T-cell (primary cell): ENCODE measurements at regions not wholly inside any gene's neighbourhood (a gene's known extent, or its start where the extent isn't known, plus 50 kb on each side); places are given as distances from the start of the nearest gene placed in this dataset.

Source experiments
- ATAC-seq, 4 experiments: fragments of 200-7000 bp in 3 of 4; fragments of 150-1000 bp in 1 of 4; cut with Tn5 transposase; replicated peaks in 1 of 4; 1 replicate in 3 of 4; 2 replicates in 1 of 4; pipeline ENCODE4 v1.10.0; 2021; ENCODE audit warnings: moderate library complexity in 3 of 4, mild to moderate bottlenecking in 2 of 4, moderate number of reproducible peaks in 1 of 4
- CTCF ChIA-PET, 2 donors: fragments of 300-600 bp; sonication (Branson Sonifier 250); formaldehyde crosslinking; loops; one replicate each; lab custom pipeline; 2022; ENCODE audit warnings: antibody characterized with exemption in 2 of 2; lab: Charles Lee
- POLR2A ChIA-PET, 2 donors: fragments of 300-600 bp; sonication (Branson Sonifier 250); formaldehyde crosslinking; loops; one replicate each; lab custom pipeline; 2022; ENCODE audit warnings: antibody characterized with exemption in 2 of 2; lab: Charles Lee
- DNase-seq, 35 experiments: peaks; one replicate each; pipeline versions ENCODE4 v3.0.0 to v3.0.0-alpha.2; 2013 to 2023
- H3K27ac ChIP-seq: one replicate; pipeline ENCODE4 v1.5.1; 2013; ENCODE audit warnings: low read length
- H3K27me3 ChIP-seq, 2 experiments: replicated peaks in 1 of 2; 1 replicate in 1 of 2; 2 replicates in 1 of 2; pipeline versions ENCODE4 v1.6.1 to v1.7.0; 2013; ENCODE audit warnings: low read length in 1 of 2, mixed read lengths in 1 of 2; ENCODE audit not compliant: control insufficient read depth in 2 of 2, insufficient read depth in 2 of 2; ENCODE audit errors: extremely low read depth in 1 of 2
- H3K36me3 ChIP-seq, 2 donors: 1 replicate in 1 of 2; 2 replicates in 1 of 2; pipeline versions ENCODE4 v1.6.1 to v1.7.0; 2013; ENCODE audit warnings: low read length in 1 of 2; ENCODE audit not compliant: control insufficient read depth in 2 of 2, insufficient read depth in 1 of 2; ENCODE audit errors: extremely low read depth in 1 of 2
- H3K4me1 ChIP-seq, 2 experiments: 1 replicate in 1 of 2; 2 replicates in 1 of 2; pipeline versions ENCODE4 v1.6.1 to v1.7.0; 2013; ENCODE audit warnings: low read length in 2 of 2, mixed read lengths in 1 of 2; ENCODE audit not compliant: insufficient read depth in 2 of 2, control insufficient read depth in 1 of 2; ENCODE audit errors: extremely low read depth in 1 of 2
- H3K4me3 ChIP-seq, 2 donors: 1 replicate in 1 of 2; 2 replicates in 1 of 2; pipeline versions ENCODE4 v1.5.1 to v1.7.0; 2013; ENCODE audit warnings: mild to moderate bottlenecking in 2 of 2, low read length in 1 of 2, moderate library complexity in 1 of 2; ENCODE audit not compliant: control insufficient read depth in 1 of 2; ENCODE audit errors: extremely low read depth in 1 of 2
- H3K9me3 ChIP-seq: 2 replicates; pipeline ENCODE4 v1.7.0; 2013
- H3K27ac Mint-ChIP-seq, 2 donors: one replicate each; pipeline ENCODE4 v1.8.0; 2020 to 2021; ENCODE audit warnings: mild to moderate bottlenecking in 2 of 2, mixed read lengths in 2 of 2
- H3K27me3 Mint-ChIP-seq, 2 donors: one replicate each; pipeline ENCODE4 v1.8.0; 2021 to 2022; ENCODE audit warnings: mixed read lengths in 2 of 2
- H3K36me3 Mint-ChIP-seq: one replicate; pipeline ENCODE4 v1.8.0; 2021; ENCODE audit warnings: mixed read lengths
- H3K4me1 Mint-ChIP-seq, 3 donors: one replicate each; pipeline ENCODE4 v1.8.0; 2020 to 2022; ENCODE audit warnings: mixed read lengths in 3 of 3, mild to moderate bottlenecking in 1 of 3
- H3K4me3 Mint-ChIP-seq, 3 donors: one replicate each; pipeline ENCODE4 v1.8.0; 2020 to 2022; ENCODE audit warnings: mild to moderate bottlenecking in 3 of 3, mixed read lengths in 3 of 3, moderate library complexity in 3 of 3
- H3K9me3 Mint-ChIP-seq, 3 donors: one replicate each; pipeline ENCODE4 v1.8.0; 2020 to 2022; ENCODE audit warnings: mixed read lengths in 3 of 3
- WGBS: methylation state at CpG from one replicate; pipeline ENCODE4 v1.1.5; 2013; ENCODE audit warnings: missing lambda C conversion rate; ENCODE audit not compliant: insufficient coverage; 5-methylcytosine and 5-hydroxymethylcytosine counted together

DNA sequence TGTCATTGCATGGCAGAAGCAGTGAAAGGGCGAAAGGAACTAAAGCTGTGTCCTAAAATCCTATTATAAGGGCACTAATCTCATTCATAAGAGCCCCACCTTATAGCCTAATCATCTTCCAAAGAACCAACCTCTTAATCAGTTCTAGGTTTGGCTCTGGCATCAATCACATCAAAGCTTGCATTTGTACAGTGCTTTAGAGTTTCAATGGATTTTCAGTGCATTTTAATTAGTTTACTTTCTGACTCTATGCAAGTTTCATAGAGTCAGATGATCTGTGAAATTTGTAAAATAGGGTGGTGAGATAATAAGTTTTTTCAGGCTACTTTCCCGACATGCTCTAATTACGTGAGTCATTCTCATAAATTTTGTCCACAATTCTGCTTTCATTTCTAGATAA is 341.1 kb downstream of the DIPK2A start:
- Mint-ChIP-seq H3K4me1 (no peaks in the 10 kb centered on the region), H3K36me3 (no peaks in the 10 kb centered on the region), H3K4me3 (no peak overlapping the region), H3K27ac (no peak overlapping the region), H3K27me3 (peaks cover 7 to 19% of the 10 kb centered on the region in 2 donors), H3K9me3 (peaks cover 0 to 14% (median 7%) of the 10 kb centered on the region in 3 donors)
- ChIA-PET CTCF (no interaction called here), POLR2A (no interaction called here)
- ATAC-seq (no peak), DNase-seq (no peak)
- no CpG with 5 or more reads among the region's 3 CpGs for WGBS
- no peak overlapping the region for H3K27ac ChIP-seq
- no peaks in the 10 kb centered on the region for H3K36me3 ChIP-seq
- no peaks in the 10 kb centered on the region for H3K4me1 ChIP-seq
- H3K27me3 ChIP-seq: no peaks in the 10 kb centered on the region
- no peak overlapping the region for H3K4me3 ChIP-seq
- H3K9me3 ChIP-seq: no peaks in the 10 kb centered on the region

DNA sequence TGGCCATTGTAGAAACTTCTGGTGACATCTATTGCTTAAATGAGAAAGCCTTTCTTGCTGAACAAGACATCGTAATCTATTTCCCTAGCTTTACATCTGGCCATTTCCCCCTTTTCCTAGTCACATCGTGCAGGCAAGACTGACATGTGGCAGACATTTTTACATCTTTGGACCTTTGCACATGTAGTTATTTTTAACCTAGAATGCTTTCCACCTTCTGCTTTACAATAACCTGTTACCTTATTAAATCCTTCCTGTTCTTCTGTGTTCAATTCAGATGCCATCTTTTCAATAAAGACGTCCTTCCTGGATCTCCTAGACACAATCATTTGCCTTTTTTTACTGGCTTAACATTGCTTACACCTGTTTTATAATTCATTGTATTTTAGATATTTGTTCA is 343.3 kb downstream of the DIPK2A start:
- no peak overlapping the region for H3K4me3 ChIP-seq
- H3K27me3 ChIP-seq: no peaks in the 10 kb centered on the region
- CTCF ChIA-PET: no interaction called here
- ATAC-seq: no peak
- Mint-ChIP-seq H3K27me3 (peaks cover 6 to 19% of the 10 kb centered on the region in 2 donors), H3K4me1 (no peaks in the 10 kb centered on the region), H3K36me3 (no peaks in the 10 kb centered on the region), H3K9me3 (peaks cover 0 to 14% (median 6%) of the 10 kb centered on the region in 3 donors), H3K27ac (no peak overlapping the region), H3K4me3 (no peak overlapping the region)
- DNase-seq: no peak
- 72% methylated on average over 2 of the region's 3 CpGs for WGBS
- no peaks in the 10 kb centered on the region for H3K4me1 ChIP-seq
- H3K27ac ChIP-seq: no peak overlapping the region
- POLR2A ChIA-PET: no interaction called here
- no peaks in the 10 kb centered on the region for H3K36me3 ChIP-seq
- no peaks in the 10 kb centered on the region for H3K9me3 ChIP-seq

GRCh38 chr3:144317961-144318360 is 346.3 kb downstream of the DIPK2A start:
- DNase-seq: no peak
- H3K4me1 ChIP-seq: no peaks in the 10 kb centered on the region
- no peaks in the 10 kb centered on the region for H3K9me3 ChIP-seq
- no peak overlapping the region for H3K27ac ChIP-seq
- no peaks in the 10 kb centered on the region for H3K27me3 Mint-ChIP-seq
- H3K36me3 Mint-ChIP-seq: no peaks in the 10 kb centered on the region
- ChIA-PET POLR2A (no interaction called here), CTCF (interaction anchor here in 1 of 2 donors (0.7 kb wide), 1 partner anchor 134 kb away, joined by 3 read pairs; no protein-coding TSS in a partner anchor)
- H3K4me1 Mint-ChIP-seq: no peaks in the 10 kb centered on the region
- H3K4me3 ChIP-seq: no peak overlapping the region
- no peak overlapping the region for H3K27ac Mint-ChIP-seq
- ATAC-seq: no peak
- H3K27me3 ChIP-seq: peaks cover 0 to 2% of the 10 kb centered on the region in 2 experiments
- no peak overlapping the region for H3K4me3 Mint-ChIP-seq
- H3K36me3 ChIP-seq: no peaks in the 10 kb centered on the region
- no CpG with 5 or more reads among the region's 2 CpGs for WGBS
- H3K9me3 Mint-ChIP-seq: no peaks in the 10 kb centered on the region

DNA sequence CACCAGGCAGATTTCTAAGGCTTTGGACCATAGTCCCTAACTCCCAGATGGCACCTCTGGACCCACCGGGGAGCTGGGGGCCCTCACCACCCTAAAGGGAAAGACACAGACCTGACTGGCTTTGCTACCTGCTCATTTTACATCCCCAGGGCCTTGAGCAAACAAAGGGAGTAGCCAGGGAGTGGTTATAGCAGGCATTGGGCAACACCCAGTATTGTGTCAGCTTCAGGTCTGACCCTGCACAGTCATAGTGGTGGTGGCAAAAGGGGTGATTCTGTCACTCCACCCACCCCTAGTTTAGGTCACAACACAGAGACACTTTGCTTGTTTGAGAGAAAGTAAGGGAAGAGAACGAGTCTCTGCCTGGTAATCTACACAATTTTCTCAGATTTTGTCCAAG is 352.5 kb downstream of the DIPK2A start:
- H3K27me3 Mint-ChIP-seq: no peaks in the 10 kb centered on the region
- no CpG with 5 or more reads among the region's 2 CpGs for WGBS
- peaks cover 0 to 5% of the 10 kb centered on the region in 2 experiments for H3K27me3 ChIP-seq

DNA sequence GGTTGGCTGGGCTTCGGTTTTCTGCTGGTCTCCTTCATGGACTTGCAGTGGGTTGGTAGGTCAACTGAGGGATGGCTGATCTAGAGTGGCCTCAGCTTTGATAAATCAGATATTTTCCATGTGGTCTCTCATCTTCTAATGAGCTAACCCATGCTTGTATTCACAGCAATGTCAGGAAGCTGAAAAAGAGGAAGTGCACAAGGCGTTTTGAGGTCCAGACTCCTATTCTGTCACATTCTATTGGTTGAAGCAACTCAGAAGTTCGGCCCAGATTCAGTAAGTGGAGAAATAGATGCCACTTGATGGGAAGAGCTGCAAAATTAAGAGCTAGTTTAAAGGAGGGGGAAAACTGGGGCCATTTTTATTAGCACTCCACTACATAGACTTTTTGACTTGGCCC is 361.2 kb downstream of the DIPK2A start:
- no peak for DNase-seq
- no peak for ATAC-seq
- H3K4me1 Mint-ChIP-seq: no peaks in the 10 kb centered on the region
- no peak overlapping the region for H3K4me3 ChIP-seq
- H3K27ac ChIP-seq: no peak overlapping the region
- no peak overlapping the region for H3K4me3 Mint-ChIP-seq
- CTCF ChIA-PET: no interaction called here
- no peaks in the 10 kb centered on the region for H3K36me3 ChIP-seq
- peaks cover 6 to 19% (median 7%) of the 10 kb centered on the region in 3 donors for H3K9me3 Mint-ChIP-seq
- no peaks in the 10 kb centered on the region for H3K4me1 ChIP-seq
- no peaks in the 10 kb centered on the region for H3K36me3 Mint-ChIP-seq
- H3K9me3 ChIP-seq: no peaks in the 10 kb centered on the region
- no peak overlapping the region for H3K27ac Mint-ChIP-seq
- no CpG with 5 or more reads among the region's 3 CpGs for WGBS
- no peaks in the 10 kb centered on the region for H3K27me3 ChIP-seq
- no peaks in the 10 kb centered on the region for H3K27me3 Mint-ChIP-seq
- POLR2A ChIA-PET: no interaction called here

More for the DNA sequence above, 352.5 kb downstream of the DIPK2A start:
- H3K36me3 Mint-ChIP-seq: no peaks in the 10 kb centered on the region
- POLR2A ChIA-PET: no interaction called here
- DNase-seq: no peak
- Histone ChIP-seq H3K4me1 (no peaks in the 10 kb centered on the region), H3K9me3 (no peaks in the 10 kb centered on the region), H3K27ac (no peak overlapping the region), H3K4me3 (no peak overlapping the region), H3K36me3 (no peaks in the 10 kb centered on the region)
- H3K27ac Mint-ChIP-seq: no peak overlapping the region
- H3K9me3 Mint-ChIP-seq: peaks cover 0 to 15% (median 13%) of the 10 kb centered on the region in 3 donors
- CTCF ChIA-PET: no interaction called here
- ATAC-seq: no peak
- no peaks in the 10 kb centered on the region for H3K4me1 Mint-ChIP-seq
- no peak overlapping the region for H3K4me3 Mint-ChIP-seq

DNA sequence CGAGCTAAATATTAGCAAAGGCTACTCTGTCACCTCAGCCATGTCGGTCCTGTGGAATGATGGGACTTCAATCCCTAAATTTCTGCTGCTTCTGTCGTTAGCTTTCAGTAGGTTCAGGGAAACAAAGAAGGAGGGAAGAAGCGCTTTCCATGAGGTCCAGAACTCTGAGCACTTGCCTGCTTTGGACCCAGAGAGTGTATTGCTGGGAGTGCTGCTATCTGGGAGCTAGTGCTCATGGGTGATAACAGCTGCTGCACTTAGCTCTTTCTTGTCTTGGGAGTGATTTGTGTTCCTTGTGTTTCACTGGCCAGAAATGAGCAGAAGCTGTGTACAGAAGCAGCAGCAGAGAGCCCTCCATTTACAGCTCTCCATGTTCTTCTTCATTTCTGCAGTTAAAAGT is 369.8 kb downstream of the DIPK2A start:
- Histone ChIP-seq H3K4me3 (no peak overlapping the region), H3K27me3 (peaks cover 0 to 6% of the 10 kb centered on the region in 2 experiments), H3K27ac (no peak overlapping the region), H3K9me3 (no peaks in the 10 kb centered on the region), H3K36me3 (no peaks in the 10 kb centered on the region), H3K4me1 (peaks cover 0 to 4% of the 10 kb centered on the region in 2 experiments)
- Mint-ChIP-seq H3K36me3 (no peaks in the 10 kb centered on the region), H3K4me3 (no peak overlapping the region), H3K27ac (no peak overlapping the region), H3K4me1 (peaks cover 0 to 6% (median 0%) of the 10 kb centered on the region in 3 donors), H3K9me3 (no peaks in the 10 kb centered on the region), H3K27me3 (peaks cover 6 to 8% of the 10 kb centered on the region in 2 donors)
- DNase-seq (no peak), ATAC-seq (no peak)
- ChIA-PET CTCF (no interaction called here), POLR2A (no interaction called here)
- 85% methylated on average over 3 of the region's 4 CpGs for WGBS

GRCh38 chr3:144343343-144343742 is 371.7 kb downstream of the DIPK2A start:
- H3K27me3 ChIP-seq: peaks cover 0 to 6% of the 10 kb centered on the region in 2 experiments
- ChIA-PET POLR2A (no interaction called here), CTCF (no interaction called here)
- H3K4me1 ChIP-seq: peaks cover 0 to 4% of the 10 kb centered on the region in 2 experiments
- WGBS: 93% methylated on average over 7 of the region's 9 CpGs
- no peaks in the 10 kb centered on the region for H3K9me3 ChIP-seq
- H3K27me3 Mint-ChIP-seq: peaks cover 6 to 9% of the 10 kb centered on the region in 2 donors
- H3K4me3 Mint-ChIP-seq: no peak overlapping the region
- no peak overlapping the region for H3K4me3 ChIP-seq
- H3K27ac ChIP-seq: no peak overlapping the region
- H3K36me3 Mint-ChIP-seq: no peaks in the 10 kb centered on the region
- H3K27ac Mint-ChIP-seq: no peak overlapping the region
- ATAC-seq (no peak), DNase-seq (no peak)
- H3K4me1 Mint-ChIP-seq: peaks cover 0 to 6% (median 0%) of the 10 kb centered on the region in 3 donors
- no peaks in the 10 kb centered on the region for H3K9me3 Mint-ChIP-seq
- H3K36me3 ChIP-seq: no peaks in the 10 kb centered on the region
